Lung (tissue), 11 donors: ENCODE measurements at regions not wholly inside any gene's neighbourhood (a gene's known extent, or its start where the extent isn't known, plus 50 kb on each side); places are given as distances from the start of the nearest gene placed in this dataset.

Source experiments
- ATAC-seq: fragments of 200-7000 bp; cut with Tn5 transposase; one replicate; pipeline ENCODE4 v1.9.1; 2020; ENCODE audit warnings: moderate number of reproducible peaks; ENCODE audit not compliant: insufficient read depth, low FRiP score
- DNase-seq, 3 donors: peaks; one replicate each; pipeline ENCODE4 v3.0.0-alpha.2; 2013 to 2017
- H3K27ac ChIP-seq, 2 donors: one replicate each; pipeline ENCODE4 v1.5.1; 2013; ENCODE audit warnings: mild to moderate bottlenecking in 2 of 2, moderate library complexity in 2 of 2, control low read depth in 1 of 2, inconsistent platforms in 1 of 2, low read depth in 1 of 2, low read length in 1 of 2
- H3K27me3 ChIP-seq, 3 donors: one replicate each; pipeline ENCODE4 v1.5.1; 2013; ENCODE audit warnings: low read length in 2 of 3; ENCODE audit not compliant: control insufficient read depth in 3 of 3, insufficient read depth in 3 of 3
- H3K36me3 ChIP-seq, 4 donors: one replicate each; pipeline ENCODE4 v1.5.1; 2013; ENCODE audit warnings: low read length in 4 of 4, mild to moderate bottlenecking in 1 of 4, moderate library complexity in 1 of 4; ENCODE audit not compliant: control insufficient read depth in 4 of 4, insufficient read depth in 4 of 4
- H3K4me1 ChIP-seq, 5 donors: one replicate each; pipeline ENCODE4 v1.5.1; 2013; ENCODE audit warnings: low read length in 5 of 5, mild to moderate bottlenecking in 2 of 5, moderate library complexity in 1 of 5; ENCODE audit not compliant: control insufficient read depth in 5 of 5, insufficient read depth in 5 of 5
- H3K4me3 ChIP-seq: one replicate; pipeline ENCODE4 v1.5.1; 2013; ENCODE audit warnings: mild to moderate bottlenecking, control low read depth, moderate library complexity
- H3K9ac ChIP-seq, 2 donors: one replicate each; pipeline ENCODE4 v1.5.1; 2013; ENCODE audit warnings: low read length in 2 of 2, control low read depth in 1 of 2; ENCODE audit not compliant: insufficient read depth in 1 of 2
- H3K9me3 ChIP-seq, 4 donors: one replicate each; pipeline ENCODE4 v1.5.1; 2013; ENCODE audit warnings: low read length in 3 of 4, mild to moderate bottlenecking in 1 of 4, moderate library complexity in 1 of 4; ENCODE audit not compliant: control insufficient read depth in 4 of 4, insufficient read depth in 3 of 4
- WGBS, 2 donors: extraction: QIAGEN DNeasy Blood & Tissue Kit; methylation state at CpG; one replicate each; pipeline ENCODE4 v1.1.7; 2013; 5-methylcytosine and 5-hydroxymethylcytosine counted together
- TF ChIP-seq, protein P1 (sequence below): IDR thresholded peaks from 2 replicates; pipeline ENCODE4 v1.5.1; 2012; ENCODE audit warnings: mild to moderate bottlenecking; ENCODE audit errors: control extremely low read depth, extremely low read depth
- donor health status: control.
- donor health status: control.
- donor health status: Bipolar disorder and iron deficiency.
- donor health status: healthy.
- donor health status: DM: yes; HTN: yes; CAD: no.

DNA sequence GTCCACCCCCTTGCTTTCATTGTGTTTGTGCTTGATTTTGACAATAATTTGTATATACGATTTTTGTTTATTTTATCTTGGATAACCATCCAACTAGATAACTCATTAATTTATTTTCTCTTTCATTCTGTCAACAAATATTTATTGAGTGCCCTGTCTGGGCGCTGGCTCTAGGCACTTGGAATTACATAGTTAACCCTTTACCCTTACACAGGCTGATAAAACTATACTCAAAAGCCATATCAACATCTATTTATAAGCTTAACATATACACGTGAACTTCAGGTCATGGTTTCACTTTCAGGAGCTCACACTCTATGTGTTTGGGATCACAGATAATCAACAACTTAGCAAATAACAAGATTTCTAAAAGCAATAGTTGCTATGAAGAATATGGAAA, 226.3 kb upstream of the PPARGC1A start:
- H3K36me3 ChIP-seq, result no peaks in the 10 kb centered on the region
- WGBS, 2 donors, result 58 to 67% methylated on average over 3 of the region's 3 CpGs
- no peak overlapping the region for H3K9ac ChIP-seq
- DNase-seq (no peak), ATAC-seq (no peak)
- peaks cover 0 to 24% (median 4%) of the 10 kb centered on the region in 5 donors for H3K4me1 ChIP-seq
- no peak overlapping the region for H3K4me3 ChIP-seq
- no peaks in the 10 kb centered on the region for H3K27me3 ChIP-seq
- H3K27ac ChIP-seq, result no peak overlapping the region
- TF ChIP-seq, protein P1, sequence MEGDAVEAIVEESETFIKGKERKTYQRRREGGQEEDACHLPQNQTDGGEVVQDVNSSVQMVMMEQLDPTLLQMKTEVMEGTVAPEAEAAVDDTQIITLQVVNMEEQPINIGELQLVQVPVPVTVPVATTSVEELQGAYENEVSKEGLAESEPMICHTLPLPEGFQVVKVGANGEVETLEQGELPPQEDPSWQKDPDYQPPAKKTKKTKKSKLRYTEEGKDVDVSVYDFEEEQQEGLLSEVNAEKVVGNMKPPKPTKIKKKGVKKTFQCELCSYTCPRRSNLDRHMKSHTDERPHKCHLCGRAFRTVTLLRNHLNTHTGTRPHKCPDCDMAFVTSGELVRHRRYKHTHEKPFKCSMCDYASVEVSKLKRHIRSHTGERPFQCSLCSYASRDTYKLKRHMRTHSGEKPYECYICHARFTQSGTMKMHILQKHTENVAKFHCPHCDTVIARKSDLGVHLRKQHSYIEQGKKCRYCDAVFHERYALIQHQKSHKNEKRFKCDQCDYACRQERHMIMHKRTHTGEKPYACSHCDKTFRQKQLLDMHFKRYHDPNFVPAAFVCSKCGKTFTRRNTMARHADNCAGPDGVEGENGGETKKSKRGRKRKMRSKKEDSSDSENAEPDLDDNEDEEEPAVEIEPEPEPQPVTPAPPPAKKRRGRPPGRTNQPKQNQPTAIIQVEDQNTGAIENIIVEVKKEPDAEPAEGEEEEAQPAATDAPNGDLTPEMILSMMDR, result no peak
- peaks cover 0 to 2% (median 0%) of the 10 kb centered on the region in 4 donors for H3K9me3 ChIP-seq

DNA sequence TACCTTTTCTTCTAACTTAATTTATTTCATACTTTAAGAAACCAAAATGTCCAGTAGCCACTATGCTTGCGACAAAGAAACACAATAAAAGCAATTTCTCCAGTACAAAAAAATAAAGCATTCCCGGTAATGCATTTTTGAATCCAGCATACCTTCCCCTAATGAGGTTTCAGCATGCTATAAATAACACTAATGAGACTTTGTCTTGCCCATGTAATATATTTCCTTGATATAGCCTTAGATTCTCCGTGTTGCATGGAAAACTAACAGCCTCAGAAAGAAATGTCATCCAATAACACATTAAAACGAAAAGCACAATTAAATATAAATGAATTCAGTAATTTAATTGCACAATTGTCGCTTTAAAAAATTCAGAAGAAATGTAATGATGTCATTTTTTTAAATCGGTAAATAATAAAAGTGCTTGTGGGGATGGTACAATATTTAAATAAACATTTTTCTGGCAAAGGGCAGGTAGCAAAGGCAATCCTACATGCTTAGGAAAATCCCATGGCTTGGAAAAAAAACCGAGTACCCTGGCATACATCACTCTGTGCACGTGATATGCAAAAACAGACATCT, 225.2 kb upstream of the PPARGC1A start:
- TF ChIP-seq, protein P1, result no peak
- Histone ChIP-seq H3K4me1 (peaks cover 0 to 24% (median 4%) of the 10 kb centered on the region in 5 donors), H3K9ac (no peak overlapping the region), H3K27ac (no peak overlapping the region), H3K9me3 (peaks cover 0 to 2% (median 0%) of the 10 kb centered on the region in 4 donors), H3K27me3 (no peaks in the 10 kb centered on the region), H3K36me3 (no peaks in the 10 kb centered on the region), H3K4me3 (no peak overlapping the region)
- no peak for DNase-seq
- no peak for ATAC-seq
- 86 to 91% methylated on average over 8 of the region's 8 CpGs for WGBS, 2 donors

DNA sequence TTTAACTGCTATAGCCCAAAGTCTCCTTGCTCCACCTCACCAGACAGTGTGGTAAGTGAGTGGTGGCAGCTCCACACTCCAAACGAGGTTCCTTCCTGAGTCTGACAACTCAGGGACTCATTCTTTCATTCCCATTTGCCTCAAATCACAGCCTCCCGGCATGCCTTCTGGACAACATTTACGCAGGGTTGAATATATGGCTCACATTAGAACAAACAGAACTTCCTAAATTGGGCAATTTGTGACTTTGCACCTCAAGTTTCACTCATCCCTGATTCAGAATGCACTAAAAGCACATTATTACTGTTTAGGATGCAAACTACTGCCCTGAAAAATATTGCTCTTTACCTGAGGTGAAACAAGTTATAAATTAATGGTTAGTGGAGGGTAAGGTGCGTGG, 224.6 kb upstream of the PPARGC1A start:
- Histone ChIP-seq H3K27ac (no peak overlapping the region), H3K36me3 (no peaks in the 10 kb centered on the region), H3K4me1 (peaks cover 0 to 23% (median 4%) of the 10 kb centered on the region in 5 donors), H3K27me3 (no peaks in the 10 kb centered on the region), H3K9me3 (peaks cover 0 to 2% (median 0%) of the 10 kb centered on the region in 4 donors), H3K4me3 (no peak overlapping the region), H3K9ac (no peak overlapping the region)
- DNase-seq (no peak), ATAC-seq (no peak)
- 76% methylated on average over 4 of the region's 4 CpGs for WGBS, 2 donors
- TF ChIP-seq, protein P1, result no peak

DNA sequence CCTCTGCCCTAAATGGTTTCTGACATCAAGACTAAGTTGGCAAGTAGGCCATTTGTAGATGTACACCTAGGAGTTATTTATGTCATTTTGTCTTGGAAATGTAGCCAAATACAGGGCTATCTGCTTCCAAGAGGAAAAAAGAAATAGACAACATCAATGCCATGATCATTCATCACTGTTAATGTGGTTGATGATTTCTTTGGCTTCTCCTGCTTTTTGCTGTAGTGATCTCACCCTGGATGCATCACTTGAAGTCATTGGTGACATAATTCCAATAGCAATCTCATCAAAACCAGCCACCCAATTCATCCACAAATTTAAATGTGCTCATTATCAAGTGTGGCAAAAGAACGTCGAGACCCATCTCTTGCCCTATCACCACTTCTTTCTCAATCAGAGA, 222.6 kb upstream of the PPARGC1A start:
- Histone ChIP-seq H3K27me3 (no peaks in the 10 kb centered on the region), H3K36me3 (no peaks in the 10 kb centered on the region), H3K9ac (no peak overlapping the region), H3K27ac (no peak overlapping the region), H3K4me1 (peaks cover 0 to 9% (median 0%) of the 10 kb centered on the region in 5 donors), H3K4me3 (no peak overlapping the region), H3K9me3 (no peaks in the 10 kb centered on the region)
- WGBS, 2 donors, result 87 to 91% methylated on average over 2 of the region's 2 CpGs
- TF ChIP-seq, protein P1, result no peak
- DNase-seq, result no peak
- no peak for ATAC-seq
